Stomach (tissue), 8 donors: ENCODE measurements at regions not wholly inside any gene's neighbourhood (a gene's known extent, or its start where the extent isn't known, plus 50 kb on each side); places are given as distances from the start of the nearest gene placed in this dataset.

Experiments used
- DNase-seq, 2 donors: peaks; one replicate each; pipeline versions ENCODE4 v3.0.0 to v3.0.0-alpha.2; 2013 to 2019
- H3K27ac ChIP-seq, 5 donors: fragments of 200-600 bp in 4 of 5; sonication (generic) in 4 of 5; one replicate each; pipeline ENCODE4 v1.5.1; 2013 to 2019; ENCODE audit warnings: mild to moderate bottlenecking in 1 of 5, moderate library complexity in 1 of 5
- H3K27me3 ChIP-seq, 3 donors: fragments of 200-600 bp; sonication (generic); one replicate each; pipeline ENCODE4 v1.5.1; 2017 to 2019; ENCODE audit warnings: mixed run types in 1 of 3
- H3K36me3 ChIP-seq, 4 donors: fragments of 200-600 bp; sonication (generic); 1 replicate in 3 of 4; 2 replicates in 1 of 4; pipeline ENCODE4 v1.5.1; 2016 to 2019
- H3K4me1 ChIP-seq, 4 donors: fragments of 200-600 bp; sonication (generic); one replicate each; pipeline ENCODE4 v1.5.1; 2016 to 2019
- H3K4me3 ChIP-seq, 4 donors: fragments of 200-600 bp; sonication (generic) in 3 of 4; one replicate each; pipeline ENCODE4 v1.5.1; 2016 to 2019; ENCODE audit warnings: mild to moderate bottlenecking in 1 of 4
- H3K9me3 ChIP-seq, 4 donors: fragments of 200-600 bp; sonication (generic); one replicate each; pipeline ENCODE4 v1.5.1; 2016 to 2019
- EP300 ChIP-seq: sonication (generic); formaldehyde crosslinking; IDR thresholded peaks from one replicate; pipeline ENCODE4 v1.6.1; 2017; ENCODE audit warnings: antibody characterized with exemption
- POLR2A ChIP-seq, 4 donors: fragments of 450-650 bp; IDR thresholded peaks; one replicate each; pipeline ENCODE4 v1.6.1; 2016; ENCODE audit warnings: antibody characterized with exemption in 4 of 4, control low read depth in 2 of 4, mild to moderate bottlenecking in 1 of 4, moderate library complexity in 1 of 4
- POLR2AphosphoS5 ChIP-seq, 3 donors: sonication (generic); formaldehyde crosslinking; IDR thresholded peaks; one replicate each; pipeline ENCODE4 v1.6.1; 2016; ENCODE audit warnings: antibody characterized with exemption in 3 of 3
- WGBS, 5 donors: extraction: QIAGEN DNeasy Blood & Tissue Kit in 3 of 5; methylation state at CpG; one replicate each; pipeline versions ENCODE4 v1.1.5 to v1.1.7; 2013 to 2018; 5-methylcytosine and 5-hydroxymethylcytosine counted together
- intact Hi-C: fragments of 100-400 bp; cut with DNase I; formaldehyde crosslinking; loops from one replicate; pipeline ENCODE4 v1.15.1; 2023; ENCODE audit warnings: low total_unique reads
- TF ChIP-seq, protein P1 (sequence below), 7 experiments: fragments of 450-650 bp in 4 of 7; fragments of 200-600 bp in 3 of 7; sonication (generic) in 3 of 7; IDR thresholded peaks; one replicate each; pipeline ENCODE4 v1.5.1; 2016 to 2019; ENCODE audit warnings: antibody characterized with exemption in 7 of 7, control low read depth in 2 of 7, mild to moderate bottlenecking in 1 of 7
- donor health status: healthy with polysubstance abuse.
- donor health status: Bipolar disorder and iron deficiency.
- donor health status: healthy.

DNA sequence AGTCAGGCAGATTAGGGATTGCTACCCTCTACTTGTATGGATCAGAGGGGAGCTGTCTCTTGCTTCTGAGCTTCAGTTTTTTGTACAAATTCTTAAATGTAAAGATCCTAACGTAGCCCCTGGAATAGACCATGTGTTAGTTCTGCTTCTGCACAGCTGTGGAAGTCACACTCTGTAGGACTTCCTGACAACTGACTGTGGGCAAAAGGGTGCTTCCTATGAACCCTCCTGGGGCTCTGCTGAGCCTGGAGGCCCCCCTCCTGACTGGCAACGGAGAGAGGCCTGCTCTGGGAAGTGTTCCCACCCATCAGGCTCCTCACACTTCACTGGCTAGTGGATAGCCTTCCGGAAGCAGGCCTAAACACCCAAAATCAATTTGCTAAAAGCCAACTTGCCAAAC lies 131.0 kb downstream of the RPLP1 start:
- Histone ChIP-seq H3K27me3 (no peaks in the 10 kb centered on the region), H3K36me3 (no peaks in the 10 kb centered on the region), H3K4me3 (no peak overlapping the region), H3K4me1 (peaks cover 0 to 15% (median 10%) of the 10 kb centered on the region in 4 donors), H3K27ac (no peak overlapping the region), H3K9me3 (no peaks in the 10 kb centered on the region)
- intact Hi-C loops = no loop called here
- TF ChIP-seq, protein P1, sequence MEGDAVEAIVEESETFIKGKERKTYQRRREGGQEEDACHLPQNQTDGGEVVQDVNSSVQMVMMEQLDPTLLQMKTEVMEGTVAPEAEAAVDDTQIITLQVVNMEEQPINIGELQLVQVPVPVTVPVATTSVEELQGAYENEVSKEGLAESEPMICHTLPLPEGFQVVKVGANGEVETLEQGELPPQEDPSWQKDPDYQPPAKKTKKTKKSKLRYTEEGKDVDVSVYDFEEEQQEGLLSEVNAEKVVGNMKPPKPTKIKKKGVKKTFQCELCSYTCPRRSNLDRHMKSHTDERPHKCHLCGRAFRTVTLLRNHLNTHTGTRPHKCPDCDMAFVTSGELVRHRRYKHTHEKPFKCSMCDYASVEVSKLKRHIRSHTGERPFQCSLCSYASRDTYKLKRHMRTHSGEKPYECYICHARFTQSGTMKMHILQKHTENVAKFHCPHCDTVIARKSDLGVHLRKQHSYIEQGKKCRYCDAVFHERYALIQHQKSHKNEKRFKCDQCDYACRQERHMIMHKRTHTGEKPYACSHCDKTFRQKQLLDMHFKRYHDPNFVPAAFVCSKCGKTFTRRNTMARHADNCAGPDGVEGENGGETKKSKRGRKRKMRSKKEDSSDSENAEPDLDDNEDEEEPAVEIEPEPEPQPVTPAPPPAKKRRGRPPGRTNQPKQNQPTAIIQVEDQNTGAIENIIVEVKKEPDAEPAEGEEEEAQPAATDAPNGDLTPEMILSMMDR (IDR thresholded peaks at IDR 0.05) = no peak
- no peak for DNase-seq
- 56 to 88% (median 72%) methylated on average over 2 to 3 of the region's 3 CpGs for WGBS, 5 donors

DNA sequence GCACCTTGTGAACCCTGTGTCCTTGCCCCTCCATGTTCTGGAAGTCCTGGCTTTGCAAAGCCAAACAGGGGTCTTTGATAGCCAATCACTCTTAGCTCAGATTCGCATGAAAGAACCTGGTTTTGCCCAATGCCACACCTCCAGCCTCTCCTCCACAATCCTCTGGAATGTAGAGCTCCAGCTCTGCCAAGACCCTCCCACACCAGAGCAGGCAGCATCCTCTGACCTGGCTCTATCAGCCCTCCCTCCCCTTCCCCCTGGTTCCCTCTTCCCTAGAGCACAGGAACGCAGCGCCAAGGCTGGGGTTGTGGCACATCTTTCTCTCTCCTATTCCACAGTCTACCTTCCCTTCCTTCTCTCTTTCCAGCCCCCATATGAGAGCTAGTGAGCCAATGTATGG lies 133.3 kb downstream of the RPLP1 start:
- H3K4me3 ChIP-seq = no peak overlapping the region
- no peaks in the 10 kb centered on the region for H3K36me3 ChIP-seq
- H3K4me1 ChIP-seq = peaks cover 0 to 4% (median 2%) of the 10 kb centered on the region in 4 donors
- H3K9me3 ChIP-seq = no peaks in the 10 kb centered on the region
- TF ChIP-seq POLR2A (IDR thresholded peaks at IDR 0.05) (no peak), EP300 (no peak), POLR2AphosphoS5 (IDR thresholded peaks at IDR 0.05) (no peak)
- TF ChIP-seq, protein P1 (IDR thresholded peaks at IDR 0.05) = no peak
- H3K27ac ChIP-seq = no peak overlapping the region
- no peaks in the 10 kb centered on the region for H3K27me3 ChIP-seq
- intact Hi-C loops = no loop called here
- DNase-seq = no peak
- 54 to 77% (median 68%) methylated on average over 3 of the region's 3 CpGs for WGBS, 5 donors

DNA sequence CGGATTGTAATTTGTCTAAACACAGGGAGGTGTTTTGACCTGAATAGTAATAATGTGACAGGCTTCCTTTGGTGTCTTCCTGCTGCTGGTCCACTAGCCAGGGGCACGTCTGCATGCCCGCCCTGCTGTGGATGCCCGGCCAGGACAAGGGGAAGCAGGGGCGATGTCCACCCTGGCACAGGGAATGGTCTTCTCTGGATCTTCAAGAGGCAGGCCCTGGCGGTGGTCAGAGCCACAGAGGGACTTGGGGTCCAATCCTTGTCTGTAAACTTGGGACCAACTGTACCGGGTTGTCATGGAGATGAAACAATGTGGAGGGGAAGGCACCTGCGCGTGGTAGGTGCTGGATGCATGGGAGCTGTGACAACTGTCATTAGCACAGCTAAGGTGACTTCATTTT lies 134.1 kb downstream of the RPLP1 start:
- TF ChIP-seq POLR2AphosphoS5 (IDR thresholded peaks at IDR 0.05) = no peak
- no peak for TF ChIP-seq POLR2A (IDR thresholded peaks at IDR 0.05)
- no peak for TF ChIP-seq EP300
- TF ChIP-seq, protein P1 (IDR thresholded peaks at IDR 0.05) = no peak
- Histone ChIP-seq H3K4me3 (no peak overlapping the region), H3K36me3 (no peaks in the 10 kb centered on the region), H3K27me3 (no peaks in the 10 kb centered on the region), H3K4me1 (peaks cover 0 to 10% (median 5%) of the 10 kb centered on the region in 4 donors), H3K9me3 (no peaks in the 10 kb centered on the region), H3K27ac (no peak overlapping the region)
- no peak for DNase-seq
- 92 to 97% (median 96%) methylated on average over 9 of the region's 9 CpGs for WGBS, 5 donors
- intact Hi-C loops = no loop called here

DNA sequence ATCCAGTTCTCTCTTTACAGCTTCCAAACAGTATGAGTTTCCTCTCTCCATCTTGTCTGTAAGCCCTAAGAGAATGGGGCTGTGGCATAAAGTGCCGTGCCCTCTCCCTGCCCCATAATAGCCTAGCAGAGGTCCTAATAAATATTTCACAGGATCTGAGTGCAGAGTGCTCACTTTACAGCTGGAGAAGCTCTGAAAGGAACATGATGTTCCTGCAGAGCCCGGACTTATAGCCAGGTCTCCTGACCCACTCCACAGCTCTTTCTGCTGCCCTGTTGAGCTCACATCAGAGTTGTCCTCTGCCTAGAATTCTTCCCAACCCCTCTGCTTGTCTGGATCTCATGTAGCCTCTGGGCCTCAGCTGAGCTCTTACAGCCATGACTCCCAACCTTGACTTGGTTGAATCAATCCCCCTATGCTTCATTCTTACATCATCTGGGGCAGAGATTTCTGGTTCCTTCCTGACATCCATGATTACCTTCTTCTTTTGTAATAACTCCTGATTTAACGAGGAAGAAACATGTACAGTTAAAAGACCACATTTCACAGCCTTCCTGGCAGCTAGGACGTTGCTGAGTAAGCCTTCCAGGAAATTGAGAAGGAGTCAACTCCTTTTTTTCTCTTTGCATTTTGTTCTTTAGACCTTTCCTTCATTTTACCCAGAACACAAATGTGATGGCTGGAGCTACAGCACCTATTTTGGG lies 135.3 kb downstream of the RPLP1 start:
- Histone ChIP-seq H3K27ac (no peak overlapping the region), H3K9me3 (no peaks in the 10 kb centered on the region), H3K4me3 (no peak overlapping the region), H3K4me1 (peaks cover 0 to 18% (median 10%) of the 10 kb centered on the region in 4 donors), H3K36me3 (no peaks in the 10 kb centered on the region), H3K27me3 (no peaks in the 10 kb centered on the region)
- 67 to 76% (median 74%) methylated on average over 4 of the region's 4 CpGs for WGBS, 5 donors
- no peak for DNase-seq
- TF ChIP-seq EP300 (no peak), POLR2AphosphoS5 (IDR thresholded peaks at IDR 0.05) (no peak), POLR2A (IDR thresholded peaks at IDR 0.05) (no peak)
- TF ChIP-seq, protein P1 (IDR thresholded peaks at IDR 0.05) = no peak
- intact Hi-C loops = no loop called here
